B cell (primary cell): ENCODE measurements at regions not wholly inside any gene's neighbourhood (a gene's known extent, or its start where the extent isn't known, plus 50 kb on each side); places are given as distances from the start of the nearest gene placed in this dataset.

Experiments
- ATAC-seq: fragments of 200-7000 bp; cut with Tn5 transposase; one replicate; pipeline ENCODE4 v1.10.0; 2021; ENCODE audit warnings: low read depth, mild to moderate bottlenecking, moderate number of reproducible peaks, moderate library complexity
- CTCF ChIA-PET: fragments of 350-600 bp; sonication (Branson Sonifier 250); formaldehyde crosslinking; loops from one replicate; lab custom pipeline; 2021; ENCODE audit warnings: antibody characterized with exemption, inconsistent platforms; lab: Charles Lee
- POLR2A ChIA-PET: fragments of 350-600 bp; sonication (Branson Sonifier 250); formaldehyde crosslinking; loops from one replicate; lab custom pipeline; 2021; ENCODE audit warnings: antibody characterized with exemption; lab: Charles Lee
- DNase-seq: peaks from one replicate; pipeline ENCODE4 v3.0.0; 2013
- H2AFZ ChIP-seq: 2 replicates; pipeline ENCODE4 v1.6.1; 2012; ENCODE audit warnings: mild to moderate bottlenecking, low read depth, low read length; ENCODE audit not compliant: insufficient read depth, poor library complexity, severe bottlenecking
- H3K27ac ChIP-seq, 2 donors: 1 replicate in 1 of 2; 2 replicates in 1 of 2; pipeline ENCODE4 v1.5.1; 2012 to 2013; ENCODE audit warnings: low read length in 2 of 2, mild to moderate bottlenecking in 2 of 2, moderate library complexity in 1 of 2
- H3K27me3 ChIP-seq, 4 experiments: fragments of 200-600 bp in 1 of 4; sonication (generic) in 1 of 4; replicated peaks in 1 of 4; 1 replicate in 2 of 4; 2 replicates in 2 of 4; pipeline versions ENCODE4 v1.6.1 to v1.7.0; 2013 to 2016; ENCODE audit warnings: low read length in 3 of 4, mild to moderate bottlenecking in 2 of 4, mixed read lengths in 1 of 4, moderate library complexity in 1 of 4; ENCODE audit not compliant: insufficient read depth in 4 of 4, control insufficient read depth in 3 of 4; ENCODE audit errors: control extremely low read depth in 1 of 4
- H3K36me3 ChIP-seq, 2 experiments: replicated peaks in 1 of 2; 1 replicate in 1 of 2; 2 replicates in 1 of 2; pipeline versions ENCODE4 v1.6.1 to v1.7.1; 2013; ENCODE audit warnings: low read length in 1 of 2; ENCODE audit not compliant: insufficient read depth in 2 of 2, control insufficient read depth in 1 of 2; ENCODE audit errors: control extremely low read depth in 1 of 2, extremely low read depth in 1 of 2
- H3K4me1 ChIP-seq, 2 donors: fragments of 200-600 bp in 1 of 2; sonication (generic) in 1 of 2; 1 replicate in 1 of 2; 2 replicates in 1 of 2; pipeline versions ENCODE4 v1.5.1 to v1.6.1; 2013 to 2017; ENCODE audit warnings: low read length in 2 of 2; ENCODE audit not compliant: control insufficient read depth in 2 of 2, insufficient read depth in 2 of 2
- H3K4me2 ChIP-seq: replicated peaks from 2 replicates; pipeline ENCODE3; 2012; ENCODE audit warnings: mild to moderate bottlenecking, low read depth, low read length; ENCODE audit not compliant: poor library complexity, severe bottlenecking
- H3K4me3 ChIP-seq, 5 experiments: fragments of 200-600 bp in 1 of 5; sonication (generic) in 1 of 5; 1 replicate in 3 of 5; 2 replicates in 2 of 5; pipeline versions ENCODE4 v1.5.1 to v1.7.0; 2011 to 2016; ENCODE audit warnings: low read length in 4 of 5, mild to moderate bottlenecking in 4 of 5, low read depth in 2 of 5, control low read depth in 1 of 5, moderate library complexity in 1 of 5; ENCODE audit not compliant: insufficient read depth in 1 of 5; ENCODE audit errors: control extremely low read depth in 1 of 5, extremely low read depth in 1 of 5
- H3K79me2 ChIP-seq: fragments of 200-600 bp; sonication (generic); one replicate; pipeline ENCODE4 v1.6.0; 2016; ENCODE audit warnings: low read length; ENCODE audit not compliant: control insufficient read depth, insufficient read depth
- H3K9ac ChIP-seq: fragments of 200-600 bp; sonication (generic); 2 replicates; pipeline ENCODE4 v1.6.1; 2017; ENCODE audit warnings: mild to moderate bottlenecking, low read length, moderate library complexity
- H3K9me3 ChIP-seq, 3 donors: one replicate each; pipeline versions ENCODE4 v1.6.1 to v1.7.1; 2013; ENCODE audit warnings: low read length in 2 of 3; ENCODE audit not compliant: control insufficient read depth in 2 of 3, insufficient read depth in 1 of 3; ENCODE audit errors: control extremely low read depth in 1 of 3
- H4K20me1 ChIP-seq: 2 replicates; pipeline ENCODE4 v1.6.0; 2012; ENCODE audit warnings: mild to moderate bottlenecking, low read length; ENCODE audit not compliant: insufficient read depth, control insufficient read depth, poor library complexity, severe bottlenecking
- H3K27ac Mint-ChIP-seq: one replicate; pipeline ENCODE4 v1.8.0; 2021; ENCODE audit warnings: mixed read lengths
- H3K27me3 Mint-ChIP-seq: one replicate; pipeline ENCODE4 v1.8.0; 2021; ENCODE audit warnings: mixed read lengths
- H3K4me1 Mint-ChIP-seq: one replicate; pipeline ENCODE4 v1.8.0; 2021; ENCODE audit warnings: mixed read lengths
- H3K4me3 Mint-ChIP-seq: one replicate; pipeline ENCODE4 v1.8.0; 2021; ENCODE audit warnings: mixed read lengths
- H3K9me3 Mint-ChIP-seq: one replicate; pipeline ENCODE4 v1.8.0; 2022; ENCODE audit warnings: mixed read lengths; ENCODE audit not compliant: insufficient read depth
- CTCF ChIP-seq: fragments of 200-600 bp; IDR thresholded peaks from one replicate; pipeline ENCODE4 v1.8.0; 2022; ENCODE audit warnings: antibody characterized with exemption, mild to moderate bottlenecking
- EZH2 ChIP-seq: IDR thresholded peaks from 2 replicates; pipeline ENCODE4 v1.6.1; 2012; ENCODE audit warnings: borderline replicate concordance, low read depth, mild to moderate bottlenecking, moderate library complexity, low read length; ENCODE audit not compliant: insufficient read depth, poor library complexity, severe bottlenecking
- WGBS: methylation state at CpG from one replicate; pipeline ENCODE4 v1.1.5; 2013; ENCODE audit warnings: missing lambda C conversion rate; ENCODE audit not compliant: insufficient coverage; 5-methylcytosine and 5-hydroxymethylcytosine counted together
- intact Hi-C: fragments of 100-400 bp; cut with micrococcal nuclease; formaldehyde crosslinking; loops from one replicate; pipeline ENCODE4 v1.10.0; 2022

GRCh38 chr7:42714356-42714755 is 197.5 kb downstream of the C7orf25 start:
- Histone ChIP-seq H2AFZ (no peak overlapping the region), H3K27ac (no peak overlapping the region), H3K79me2 (no peaks in the 10 kb centered on the region), H3K27me3 (no peaks in the 10 kb centered on the region), H3K9me3 (peaks cover 0 to 6% (median 0%) of the 10 kb centered on the region in 3 donors), H3K4me1 (no peaks in the 10 kb centered on the region), H3K36me3 (no peaks in the 10 kb centered on the region), H3K4me2 (no peak overlapping the region), H3K9ac (no peak overlapping the region), H3K4me3 (no peak overlapping the region), H4K20me1 (no peaks in the 10 kb centered on the region)
- H3K27ac Mint-ChIP-seq, result no peak overlapping the region
- H3K4me3 Mint-ChIP-seq, result no peak overlapping the region
- TF ChIP-seq CTCF (no peak), EZH2 (no peak)
- ATAC-seq (no peak), DNase-seq (no peak)
- no peaks in the 10 kb centered on the region for H3K4me1 Mint-ChIP-seq
- CTCF ChIA-PET, result no interaction called here
- WGBS, result 85% methylated on average over 2 of the region's 2 CpGs
- POLR2A ChIA-PET, result no interaction called here
- intact Hi-C loops, result no loop called here
- no peaks in the 10 kb centered on the region for H3K27me3 Mint-ChIP-seq
- peaks cover 5% of the 10 kb centered on the region for H3K9me3 Mint-ChIP-seq

GRCh38 chr7:42709284-42709683 is 202.6 kb downstream of the C7orf25 start:
- DNase-seq (no peak), ATAC-seq (no peak)
- Histone ChIP-seq H3K4me1 (no peaks in the 10 kb centered on the region), H3K4me2 (no peak overlapping the region), H3K36me3 (no peaks in the 10 kb centered on the region), H2AFZ (no peak overlapping the region), H3K27ac (no peak overlapping the region), H3K79me2 (no peaks in the 10 kb centered on the region), H4K20me1 (no peaks in the 10 kb centered on the region), H3K9me3 (peaks cover 0 to 6% (median 0%) of the 10 kb centered on the region in 3 donors), H3K27me3 (no peaks in the 10 kb centered on the region), H3K4me3 (no peak overlapping the region), H3K9ac (no peak overlapping the region)
- no peaks in the 10 kb centered on the region for H3K27me3 Mint-ChIP-seq
- H3K4me3 Mint-ChIP-seq, result no peak overlapping the region
- intact Hi-C loops, result no loop called here
- CTCF ChIA-PET, result no interaction called here
- H3K4me1 Mint-ChIP-seq, result no peaks in the 10 kb centered on the region
- TF ChIP-seq EZH2, result no peak
- no peak for TF ChIP-seq CTCF
- H3K9me3 Mint-ChIP-seq, result peaks cover 3% of the 10 kb centered on the region
- no peak overlapping the region for H3K27ac Mint-ChIP-seq
- POLR2A ChIA-PET, result no interaction called here
- WGBS, result 71% methylated on average over 2 of the region's 3 CpGs
